ENCODE measurements at regions not wholly inside any gene's neighbourhood (a gene's known extent, or its start where the extent isn't known, plus 50 kb on each side); places are given as distances from the start of the nearest gene placed in this dataset.

DNA sequence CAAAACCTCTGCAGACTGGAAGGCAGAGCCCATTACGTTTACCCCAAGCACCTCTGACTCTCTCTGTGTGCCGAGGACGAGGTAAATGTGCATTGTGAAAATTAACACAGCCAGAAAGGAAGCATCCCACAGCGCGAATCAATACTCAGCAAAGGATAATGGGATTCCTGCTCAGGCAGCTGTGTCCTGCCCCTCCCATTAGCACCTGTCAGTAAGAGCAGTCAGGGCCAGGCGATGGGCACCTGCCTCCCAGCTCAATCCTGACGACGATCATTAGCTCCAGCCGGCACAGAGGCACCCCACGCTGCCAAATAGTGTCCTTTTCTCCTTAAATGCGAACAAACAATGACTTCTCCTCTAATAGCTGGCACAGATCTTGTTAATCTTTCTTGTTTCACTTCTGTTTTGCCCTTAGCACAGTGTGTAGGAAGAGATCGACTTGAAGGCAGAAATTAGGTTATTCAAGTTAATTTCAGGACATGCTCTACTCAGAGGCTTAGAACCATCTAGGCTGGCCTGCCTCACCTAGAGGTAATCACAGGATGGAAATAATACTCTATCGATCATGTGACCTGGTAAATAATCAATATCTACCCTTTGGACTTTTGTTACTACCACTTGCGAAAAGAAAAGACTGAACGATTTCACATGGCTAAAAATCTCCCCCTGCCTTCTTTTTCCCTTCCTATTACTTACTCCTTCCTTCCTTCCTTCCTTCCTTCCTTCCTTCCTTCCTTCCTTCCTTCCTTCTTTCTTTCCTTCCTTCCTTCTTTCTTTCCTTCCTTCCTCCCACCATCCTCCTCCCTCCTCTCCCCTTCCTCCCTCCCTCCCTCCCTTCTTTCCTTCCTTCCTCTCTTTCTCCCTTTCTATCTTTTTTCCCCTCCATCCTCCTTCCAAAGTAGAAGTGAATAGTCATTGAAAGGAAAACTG, 487.9 kb upstream of the ID2 start:
- peak; percentile 91 for DNase-seq

- no peak for DNase-seq
Observed at GRCh38 chr2:8195784-8196183, 486.1 kb upstream of the ID2 start.

DNA sequence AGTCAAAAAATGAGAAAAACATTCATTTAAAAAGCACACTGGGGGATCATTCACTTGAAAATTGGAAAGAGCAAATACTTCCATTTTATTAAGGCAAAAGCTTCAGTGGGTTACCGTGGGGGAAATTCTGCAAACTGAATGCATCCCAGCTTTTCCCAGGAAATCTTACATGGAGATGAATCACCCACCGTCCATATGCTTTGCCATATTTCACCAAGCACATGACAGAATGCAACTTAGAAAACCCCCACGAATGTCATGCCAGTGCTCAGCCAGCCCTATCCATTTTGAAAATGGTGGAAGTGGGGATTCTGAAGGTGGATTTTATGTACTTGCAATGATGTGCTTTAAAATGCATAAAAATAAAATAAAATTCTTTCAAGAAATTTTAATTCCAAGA, 485.5 kb upstream of the ID2 start:
- DNase-seq: no peak

- no peak for DNase-seq
Observed at GRCh38 chr2:8197101-8197500, 484.8 kb upstream of the ID2 start.

DNA sequence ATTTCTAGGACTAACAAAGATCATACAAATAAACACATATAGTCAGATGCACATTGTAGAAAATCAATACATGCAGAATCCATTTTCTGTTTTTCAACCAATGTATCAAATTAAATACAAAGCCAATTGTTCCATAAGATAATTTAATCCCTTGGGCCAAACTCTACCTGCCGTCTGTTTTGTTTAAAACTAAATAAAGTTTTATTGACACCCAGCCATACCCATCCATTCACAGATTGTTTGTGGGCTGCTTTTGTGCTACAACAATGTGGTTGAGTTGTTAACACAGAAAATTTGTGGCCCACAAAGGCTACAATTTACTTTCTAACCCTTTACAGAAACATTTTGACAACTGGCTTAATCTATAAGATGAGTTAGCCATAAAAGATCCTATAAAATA, 484.0 kb upstream of the ID2 start:
- DNase-seq: no peak

DNA sequence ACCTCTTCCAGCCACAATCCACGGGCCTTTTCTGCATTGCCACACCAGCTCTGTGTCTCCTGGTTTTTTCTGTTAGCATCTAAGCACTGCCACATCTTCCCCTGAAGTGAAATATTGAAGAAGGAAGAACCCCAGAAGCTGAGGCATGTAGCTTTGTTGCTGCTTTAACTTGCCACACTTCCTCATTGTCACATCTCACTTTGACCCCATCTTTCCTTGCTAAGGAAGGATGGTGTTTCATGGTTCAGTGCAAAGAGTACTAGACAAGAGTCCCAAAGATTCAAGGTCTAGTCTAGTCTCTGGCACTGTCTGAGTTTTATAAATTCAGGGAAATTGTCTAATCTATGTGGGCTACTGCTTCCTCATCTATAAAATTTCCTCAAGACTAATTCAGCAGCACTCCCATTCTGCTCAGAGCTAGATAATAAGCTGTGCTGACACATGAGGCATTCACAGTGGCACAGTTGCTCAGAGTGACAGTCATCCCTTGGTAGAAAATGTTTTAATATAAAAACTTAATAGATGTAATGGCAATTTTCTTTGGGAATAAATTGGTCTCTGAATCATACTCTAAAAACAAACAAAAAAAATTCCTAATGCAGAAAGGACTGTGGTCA, 483.0 kb upstream of the ID2 start:
- no peak for DNase-seq

DNA sequence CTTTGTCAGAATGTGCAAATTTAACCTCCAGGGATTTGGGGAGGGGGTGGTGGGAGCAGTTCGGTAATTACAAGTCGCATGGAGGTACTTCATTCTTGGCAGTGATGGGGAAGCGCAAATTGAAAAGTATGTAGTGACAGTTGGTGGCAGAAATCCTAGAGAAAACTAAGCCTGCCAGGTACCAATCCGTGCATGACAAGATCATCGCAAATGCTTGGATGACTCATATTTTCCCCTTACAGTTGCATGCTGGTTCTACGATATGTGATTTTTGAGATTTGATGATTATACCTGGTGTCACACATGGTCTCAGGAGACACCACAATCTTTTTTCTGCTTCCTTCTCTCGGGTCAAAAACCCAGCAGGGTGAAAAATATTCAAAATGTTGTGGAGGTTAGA, 479.7 kb upstream of the ID2 start:
- DNase-seq: peak; percentile 69

DNA sequence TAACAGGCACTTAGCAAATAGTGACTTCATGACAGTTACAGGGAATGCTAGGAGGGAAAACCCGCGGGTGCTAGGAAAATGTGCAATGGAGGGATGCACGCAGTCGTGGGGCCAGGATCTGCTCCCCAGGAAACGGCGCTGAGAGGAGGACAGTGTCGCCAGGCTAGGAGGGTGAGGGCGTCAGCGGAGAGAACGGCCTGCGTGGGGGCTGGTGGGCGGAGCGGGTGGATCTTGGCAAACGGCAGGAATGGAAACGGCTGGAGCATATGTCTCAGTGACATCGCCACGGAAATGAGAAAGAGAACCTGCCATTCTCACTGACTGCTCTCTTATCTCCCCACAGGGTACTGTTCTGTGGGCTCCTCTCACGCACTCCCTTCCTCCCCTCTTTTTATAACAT, 478.5 kb upstream of the ID2 start:
- DNase-seq: no peak

- no peak for DNase-seq
Observed at GRCh38 chr2:8204711-8205110, 477.1 kb upstream of the ID2 start.

- DNase-seq: no peak
Observed at GRCh38 chr2:8209494-8209893, 472.4 kb upstream of the ID2 start.

- no peak for DNase-seq
Observed at GRCh38 chr2:8211384-8211783, 470.5 kb upstream of the ID2 start.

- no peak for DNase-seq
Observed at GRCh38 chr2:8212239-8212638, 469.6 kb upstream of the ID2 start.

GRCh38 chr2:8214036-8214615, 467.7 kb upstream of the ID2 start:
- DNase-seq: no peak

DNA sequence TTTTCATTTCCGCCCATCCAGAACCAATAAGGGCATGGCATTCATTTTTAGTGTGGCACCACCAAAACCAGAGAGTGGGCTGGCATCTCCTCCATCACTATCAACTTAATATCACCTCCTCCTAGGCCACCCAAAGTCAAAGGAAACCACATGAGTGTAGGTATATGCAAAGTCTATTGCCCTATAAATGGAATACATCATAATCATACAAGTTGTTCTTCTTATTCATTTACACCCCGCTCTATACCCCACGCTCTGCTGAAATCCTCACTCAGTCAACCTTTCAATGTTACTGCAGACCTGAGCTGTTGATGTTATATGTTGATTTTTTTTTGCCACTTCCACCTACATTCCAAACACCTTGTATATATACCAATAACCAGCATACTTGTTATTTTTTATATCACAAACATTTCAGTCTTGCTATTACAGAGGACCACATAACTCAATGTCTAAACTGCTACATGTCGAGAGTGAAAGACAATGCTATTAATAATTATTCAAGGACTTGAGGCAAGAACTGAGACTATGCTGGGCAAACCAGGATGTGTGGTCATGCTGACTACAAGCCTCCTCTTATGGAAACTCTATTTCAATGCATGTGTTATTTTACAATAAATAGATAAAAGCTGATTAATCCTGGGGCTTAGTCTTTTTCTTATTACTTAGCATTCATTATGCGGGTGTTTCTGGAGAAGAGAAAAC, 466.5 kb upstream of the ID2 start:
- DNase-seq: no peak

DNA sequence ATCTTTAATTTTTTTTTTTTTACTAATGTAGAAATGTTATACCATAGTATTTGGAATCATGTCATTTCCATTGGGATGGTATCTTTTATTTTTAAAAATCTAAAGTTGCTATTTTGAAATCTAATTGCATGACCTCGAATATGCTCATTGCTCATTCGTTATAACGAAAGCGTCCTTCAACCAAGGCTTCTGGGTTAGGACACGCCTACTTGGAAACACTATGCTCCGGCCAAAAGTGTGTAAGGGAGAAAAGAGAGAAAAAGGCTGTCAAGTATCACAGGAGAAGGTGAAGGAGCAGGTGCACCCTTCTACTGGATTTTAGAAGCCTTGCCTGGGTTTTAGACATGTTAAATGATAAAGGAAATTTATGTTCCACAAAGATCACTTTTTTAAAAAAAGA, 465.9 kb upstream of the ID2 start:
- DNase-seq: no peak

- no peak for DNase-seq
Observed at GRCh38 chr2:8216397-8216796, 465.5 kb upstream of the ID2 start.

- no peak for DNase-seq
Observed at GRCh38 chr2:8217468-8218030, 464.3 kb upstream of the ID2 start.

- no peak for DNase-seq
Observed at GRCh38 chr2:8219096-8219495, 462.8 kb upstream of the ID2 start.

GRCh38 chr2:8219631-8220355, 462.1 kb upstream of the ID2 start:
- no peak for DNase-seq

- no peak for DNase-seq
Observed at GRCh38 chr2:8222979-8223694, 458.7 kb upstream of the ID2 start.

- DNase-seq: no peak
Observed at GRCh38 chr2:8223695-8224346, 458.0 kb upstream of the ID2 start.

All from NCI-H1105 (cell line).